Colonic mucosa (tissue), 4 donors: ENCODE measurements at regions not wholly inside any gene's neighbourhood (a gene's known extent, or its start where the extent isn't known, plus 50 kb on each side); places are given as distances from the start of the nearest gene placed in this dataset.

Source experiments
- DNase-seq: peaks from one replicate; pipeline ENCODE4 v3.0.0-alpha.2; 2020
- H3K27ac ChIP-seq: fragments of 200-600 bp; one replicate; pipeline ENCODE4 v1.8.0; 2021
- H3K27me3 ChIP-seq: fragments of 200-600 bp; one replicate; pipeline ENCODE4 v1.8.0; 2021
- H3K36me3 ChIP-seq: fragments of 200-600 bp; one replicate; pipeline ENCODE4 v1.8.0; 2021
- H3K4me1 ChIP-seq: fragments of 200-600 bp; one replicate; pipeline ENCODE4 v1.8.0; 2021; ENCODE audit warnings: mild to moderate bottlenecking
- H3K4me3 ChIP-seq: fragments of 200-600 bp; one replicate; pipeline ENCODE4 v1.8.0; 2021
- H3K9ac ChIP-seq, 2 donors: one replicate each; pipeline ENCODE4 v1.7.0; 2013; ENCODE audit warnings: control low read depth in 2 of 2, low read depth in 2 of 2, low read length in 2 of 2
- H3K9me3 ChIP-seq: fragments of 200-600 bp; one replicate; pipeline ENCODE4 v1.8.0; 2021
- CTCF ChIP-seq: fragments of 200-600 bp; IDR thresholded peaks from one replicate; pipeline ENCODE4 v1.8.0; 2022; ENCODE audit warnings: antibody characterized with exemption, mild to moderate bottlenecking
- intact Hi-C: fragments of 100-400 bp; cut with DNase I; formaldehyde crosslinking; loops from one replicate; pipeline ENCODE4 v1.14.1; 2022
- donor health status: healthy.
- donor health status: DM: no; HTN: no; CAD: no.
- donor health status: DM: no; HTN: no; CAD: no.

GRCh38 chr3:82262193-82262592 lies 500.7 kb upstream of the GBE1 start:
- no peak overlapping the region for H3K9ac ChIP-seq

GRCh38 chr3:82261637-82262036 lies 500.2 kb upstream of the GBE1 start:
- Histone ChIP-seq H3K4me1 (no peaks in the 10 kb centered on the region), H3K9me3 (no peaks in the 10 kb centered on the region), H3K9ac (no peak overlapping the region), H3K36me3 (no peaks in the 10 kb centered on the region), H3K27me3 (no peaks in the 10 kb centered on the region), H3K27ac (no peak overlapping the region), H3K4me3 (no peak overlapping the region)
- TF ChIP-seq CTCF, result no peak
- DNase-seq, result no peak
- intact Hi-C loops, result no loop called here

More at GRCh38 chr3:82262193-82262592, 500.7 kb upstream of the GBE1 start:
- H3K4me3 ChIP-seq, result no peak overlapping the region
- H3K27me3 ChIP-seq, result no peaks in the 10 kb centered on the region
- H3K4me1 ChIP-seq, result no peaks in the 10 kb centered on the region
- H3K27ac ChIP-seq, result no peak overlapping the region
- no peak for TF ChIP-seq CTCF
- H3K36me3 ChIP-seq, result no peaks in the 10 kb centered on the region
- no peak for DNase-seq
- H3K9me3 ChIP-seq, result no peaks in the 10 kb centered on the region
- intact Hi-C loops, result no loop called here

GRCh38 chr3:82261013-82261412 lies 499.6 kb upstream of the GBE1 start:
- no peak for DNase-seq

GRCh38 chr3:82259994-82260393 lies 498.5 kb upstream of the GBE1 start:
- Histone ChIP-seq H3K4me1 (no peaks in the 10 kb centered on the region), H3K9ac (no peak overlapping the region), H3K36me3 (no peaks in the 10 kb centered on the region), H3K27ac (no peak overlapping the region), H3K4me3 (no peak overlapping the region), H3K9me3 (no peaks in the 10 kb centered on the region), H3K27me3 (no peaks in the 10 kb centered on the region)
- DNase-seq, result no peak
- TF ChIP-seq CTCF, result no peak
- intact Hi-C loops, result no loop called here

More at GRCh38 chr3:82261013-82261412, 499.6 kb upstream of the GBE1 start:
- Histone ChIP-seq H3K4me3 (no peak overlapping the region), H3K4me1 (no peaks in the 10 kb centered on the region), H3K27ac (no peak overlapping the region), H3K9ac (no peak overlapping the region), H3K9me3 (no peaks in the 10 kb centered on the region), H3K27me3 (no peaks in the 10 kb centered on the region), H3K36me3 (no peaks in the 10 kb centered on the region)
- intact Hi-C loops, result no loop called here
- no peak for TF ChIP-seq CTCF

- Histone ChIP-seq H3K4me3 (no peak overlapping the region), H3K27me3 (no peaks in the 10 kb centered on the region), H3K9me3 (no peaks in the 10 kb centered on the region), H3K9ac (no peak overlapping the region), H3K4me1 (no peaks in the 10 kb centered on the region), H3K36me3 (no peaks in the 10 kb centered on the region), H3K27ac (no peak overlapping the region)
- intact Hi-C loops, result no loop called here
- no peak for DNase-seq
- no peak for TF ChIP-seq CTCF
Measured at GRCh38 chr3:82240322-82240721, 478.9 kb upstream of the GBE1 start.

GRCh38 chr3:82236257-82236656 lies 474.8 kb upstream of the GBE1 start:
- H3K9ac ChIP-seq, result no peak overlapping the region
- no peak for TF ChIP-seq CTCF
- H3K4me1 ChIP-seq, result no peaks in the 10 kb centered on the region
- no peaks in the 10 kb centered on the region for H3K27me3 ChIP-seq
- H3K9me3 ChIP-seq, result no peaks in the 10 kb centered on the region
- H3K36me3 ChIP-seq, result no peaks in the 10 kb centered on the region
- H3K27ac ChIP-seq, result no peak overlapping the region
- DNase-seq, result no peak
- intact Hi-C loops, result no loop called here
- H3K4me3 ChIP-seq, result no peak overlapping the region
